ENCODE measurements at regions not wholly inside any gene's neighbourhood (a gene's known extent, or its start where the extent isn't known, plus 50 kb on each side); places are given as distances from the start of the nearest gene placed in this dataset.

DNA sequence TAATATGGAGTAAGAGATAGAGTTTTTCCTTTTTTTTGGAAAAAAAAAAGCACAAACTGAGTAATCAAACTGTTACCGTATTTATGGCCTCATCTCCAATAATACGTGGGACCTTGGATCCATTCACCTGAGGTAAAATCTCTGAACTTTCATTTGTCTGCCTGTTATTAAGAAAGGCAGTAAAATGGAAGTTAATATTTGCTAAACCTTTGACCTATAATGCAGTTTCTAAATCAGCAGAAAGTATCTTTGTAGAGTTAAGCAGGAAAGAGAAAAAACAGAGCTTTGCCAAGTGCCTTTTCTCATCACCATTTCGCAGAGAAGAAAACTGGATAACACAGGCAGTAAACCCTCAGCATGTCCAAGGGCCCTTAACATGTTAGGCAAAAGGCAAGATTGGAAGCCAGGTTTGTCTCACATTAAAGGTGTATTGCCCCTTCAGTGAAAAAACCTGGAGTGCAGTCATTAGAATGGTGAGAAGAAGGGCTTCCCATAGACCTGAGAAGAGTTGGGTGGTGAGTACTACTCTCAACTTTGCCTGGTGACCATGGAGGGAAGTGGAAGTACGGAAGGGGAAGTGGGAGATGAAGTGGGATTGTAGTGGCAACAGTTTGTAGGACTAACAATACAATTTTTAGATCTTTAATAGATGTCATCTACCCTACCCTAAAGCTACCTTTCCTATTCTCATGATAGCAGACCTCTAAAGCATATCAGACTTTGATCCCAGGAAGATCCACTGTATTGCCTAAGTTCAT is 65.4 kb upstream of the GRAMD2B start:
- DNase-seq (ENCODE audit: low read depth in 3 of 3) = no peak

DNA sequence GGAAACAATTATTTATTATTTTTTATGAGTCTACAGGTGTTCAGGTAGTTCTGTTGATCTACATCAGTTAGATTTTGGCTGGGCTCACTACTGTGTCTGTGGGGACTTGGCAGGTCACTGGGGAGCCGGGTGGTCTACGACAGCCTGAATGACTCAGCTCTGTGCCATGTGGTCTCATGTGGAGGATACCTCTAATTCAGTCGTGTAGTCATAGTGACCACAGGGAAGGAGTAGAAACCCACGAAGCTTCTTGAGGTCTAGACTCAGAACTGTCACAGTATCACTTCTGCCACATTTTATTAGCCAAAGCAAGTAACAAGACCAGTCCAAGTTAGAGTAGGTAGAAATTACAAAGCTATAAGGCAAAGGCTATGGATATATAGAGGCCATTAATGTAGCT is 64.7 kb upstream of the GRAMD2B start:
- no peak for DNase-seq (ENCODE audit: low read depth in 3 of 3)

DNA sequence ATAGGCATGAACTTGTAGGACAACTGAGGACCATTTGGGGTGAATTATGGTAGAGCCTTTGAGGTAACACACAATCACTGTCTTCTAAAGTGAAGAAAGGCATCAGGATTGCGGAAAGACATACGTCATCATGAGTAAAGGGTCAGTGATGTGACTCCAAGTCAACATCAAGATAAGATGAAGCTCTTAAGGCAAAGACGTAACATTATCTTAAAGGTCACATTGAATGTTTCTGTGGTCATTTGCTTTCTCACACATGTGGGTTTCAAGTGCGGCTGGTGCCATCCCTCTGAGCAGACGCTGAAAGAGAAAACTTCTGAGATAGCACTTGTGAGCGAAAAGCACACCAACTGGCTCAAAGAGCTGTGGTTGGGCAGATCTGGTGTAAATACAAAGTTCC is 63.3 kb upstream of the GRAMD2B start:
- no peak for DNase-seq (ENCODE audit: low read depth in 3 of 3)

DNA sequence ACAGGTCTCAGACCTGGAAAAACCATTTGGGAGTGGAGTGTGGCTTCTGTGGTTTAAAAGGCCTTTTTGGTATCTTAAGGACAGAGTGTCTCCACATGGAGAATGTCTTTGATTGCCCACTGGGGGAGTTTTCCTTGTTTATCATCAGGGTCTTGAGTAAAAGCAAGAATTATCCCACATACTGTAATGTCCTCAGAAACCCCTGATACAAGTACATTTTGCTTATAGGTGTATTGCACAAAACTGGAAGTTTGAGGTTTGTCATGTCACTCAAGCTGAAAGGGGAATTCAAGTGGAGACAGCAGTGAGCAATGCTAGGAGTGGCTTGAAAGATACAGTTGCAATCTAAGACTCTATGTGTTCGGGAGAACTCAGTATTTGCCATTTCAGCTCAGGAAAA is 62.7 kb upstream of the GRAMD2B start:
- no peak for DNase-seq (ENCODE audit: low read depth in 3 of 3)

DNA sequence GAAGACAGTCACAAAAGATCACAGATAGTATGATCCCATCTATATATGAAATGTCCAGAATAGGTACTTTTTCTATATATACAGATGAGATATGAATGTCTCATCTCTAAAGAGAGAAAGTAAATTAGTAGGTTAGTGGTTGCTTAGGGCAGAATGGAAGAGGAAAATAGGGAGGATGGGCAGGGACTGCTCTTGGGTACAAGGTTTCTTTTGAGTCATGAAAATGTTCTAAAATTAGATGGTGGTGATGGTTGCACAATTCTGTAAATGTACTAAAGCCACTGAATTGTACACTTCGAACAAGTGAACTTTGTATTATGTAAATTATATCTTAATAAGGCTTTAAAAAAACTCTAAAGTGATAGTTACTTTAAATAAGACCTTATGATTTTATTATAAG is 59.6 kb upstream of the GRAMD2B start:
- no peak for DNase-seq (ENCODE audit: low read depth in 3 of 3)

DNA sequence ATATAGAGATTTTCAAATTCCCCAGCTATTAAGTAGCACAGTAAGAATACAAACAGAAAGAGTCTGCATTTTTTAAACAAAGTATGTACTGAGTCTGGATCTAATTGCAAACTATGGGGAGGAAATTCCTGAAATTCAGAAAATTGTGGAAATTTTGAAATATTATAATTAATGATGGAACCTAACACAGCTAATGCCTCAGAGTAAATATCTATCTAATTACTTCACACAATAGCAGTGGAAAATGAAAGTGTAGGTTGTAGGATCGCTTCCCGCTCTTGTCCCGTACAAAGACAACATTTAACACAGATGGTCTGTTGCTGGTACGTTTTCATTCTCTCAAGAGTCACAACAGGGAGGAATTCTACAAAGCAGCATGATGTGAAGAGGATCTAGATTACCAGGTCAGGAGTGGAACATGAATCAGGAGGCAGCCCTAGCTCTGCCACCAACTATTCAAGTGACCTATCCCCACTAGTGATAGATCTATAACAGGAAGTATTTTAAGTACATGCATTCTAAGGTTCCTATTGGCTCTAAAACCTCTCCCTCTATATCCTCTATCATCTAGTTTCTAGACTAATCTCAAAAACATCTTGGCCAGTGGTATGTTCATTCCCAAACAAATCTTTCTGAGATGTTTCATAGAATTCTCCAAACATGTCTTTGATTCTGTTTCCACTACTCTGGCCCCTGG is 58.9 kb upstream of the GRAMD2B start:
- DNase-seq (ENCODE audit: low read depth in 3 of 3) = no peak

DNA sequence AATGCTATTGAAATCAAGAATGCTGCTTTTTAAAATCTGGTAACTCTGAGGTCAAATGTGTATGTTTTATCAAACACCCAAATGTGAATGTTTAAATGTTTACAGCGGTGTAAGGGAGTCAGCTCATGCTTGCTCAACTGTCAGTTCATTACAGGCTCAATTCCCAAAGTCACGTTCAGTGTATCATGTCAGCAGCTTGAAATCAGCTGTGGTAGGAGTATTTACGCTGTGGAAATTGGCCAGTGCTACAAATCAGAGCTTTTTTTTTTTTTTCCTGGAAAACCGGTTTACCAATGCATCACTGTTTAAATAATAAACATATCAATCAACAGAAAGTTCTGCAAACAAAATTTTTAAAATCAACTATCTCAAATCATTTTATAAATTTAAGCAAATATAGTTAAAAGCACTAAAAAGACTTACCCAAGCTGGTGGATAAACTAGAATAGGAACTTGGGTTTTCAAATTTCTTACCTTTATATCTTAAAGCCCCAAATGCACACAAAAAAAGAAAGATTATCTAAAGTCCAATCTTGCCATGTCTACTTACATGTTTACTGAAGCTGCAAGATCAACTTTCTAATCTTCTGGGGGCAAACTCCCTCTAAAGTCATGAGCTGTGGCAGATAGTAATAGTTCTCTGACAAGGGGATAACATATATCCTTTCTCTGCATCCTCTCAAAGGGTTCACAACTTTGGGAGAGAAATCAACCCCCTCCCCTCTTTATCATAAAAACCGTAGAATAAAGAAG is 57.6 kb upstream of the GRAMD2B start:
- no peak for DNase-seq (ENCODE audit: low read depth in 3 of 3)

DNA sequence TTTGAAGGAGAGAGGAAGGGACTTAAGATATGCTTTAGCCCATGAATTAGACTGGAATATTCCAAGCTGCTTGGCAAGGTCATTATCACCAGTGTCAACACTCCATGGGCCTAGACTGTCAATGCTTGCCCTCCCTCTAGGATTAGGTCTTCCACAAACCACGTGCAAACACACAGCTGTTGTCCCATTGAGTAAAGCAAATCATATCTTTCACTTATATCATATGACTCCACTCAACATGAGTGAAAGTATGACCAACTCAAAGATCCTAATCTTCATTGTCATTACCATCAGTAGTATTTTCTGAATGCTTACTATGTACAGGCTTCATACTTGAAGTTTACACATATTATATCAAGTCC is 57.0 kb upstream of the GRAMD2B start:
- no peak for DNase-seq (ENCODE audit: low read depth in 3 of 3)

DNA sequence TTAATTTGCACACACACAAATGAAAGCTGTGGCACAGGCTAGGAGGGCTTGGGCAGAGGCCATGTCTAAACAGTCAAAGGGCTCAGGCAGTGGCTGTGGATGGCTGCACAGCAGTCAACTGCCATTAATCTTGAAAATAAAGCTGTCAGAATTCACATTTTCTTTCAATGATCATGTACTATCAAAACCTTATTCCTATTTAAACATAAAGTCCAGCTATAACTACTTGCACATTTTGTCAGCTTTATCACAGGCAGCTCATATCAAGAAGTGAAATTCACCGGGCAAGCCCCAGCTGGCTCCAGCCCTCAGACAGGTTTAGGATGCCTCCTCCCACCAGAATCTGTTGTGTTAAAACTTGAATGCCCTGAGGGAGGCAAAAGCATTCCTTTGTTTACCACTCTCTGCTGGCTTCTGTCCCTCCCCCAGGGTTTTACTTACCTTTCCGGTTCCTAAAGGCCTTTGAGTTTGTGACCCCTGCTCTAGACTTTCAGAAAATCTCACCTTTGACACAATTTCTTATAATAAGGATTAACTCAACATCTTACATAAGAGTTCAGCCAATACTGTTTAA is 54.9 kb upstream of the GRAMD2B start:
- no peak for DNase-seq (ENCODE audit: low read depth in 3 of 3)

DNA sequence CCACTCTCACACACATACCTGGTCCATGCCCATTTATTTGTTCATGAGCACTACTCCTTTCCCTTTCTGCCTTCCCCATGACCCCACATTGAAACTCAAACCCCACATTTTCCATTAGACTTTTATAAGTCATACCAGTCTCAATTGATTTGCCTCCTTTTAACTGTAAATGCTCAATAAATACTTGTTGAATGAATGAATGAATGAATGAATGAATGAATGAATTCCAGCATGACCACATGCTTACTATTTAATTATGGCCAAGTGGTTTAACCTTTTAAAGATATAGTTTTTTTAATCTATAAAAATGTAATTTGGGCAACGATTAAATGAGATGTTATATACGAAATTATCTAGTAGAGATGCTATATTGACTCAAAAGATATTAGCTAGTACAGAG is 54.1 kb upstream of the GRAMD2B start:
- no peak for DNase-seq (ENCODE audit: low read depth in 3 of 3)

DNA sequence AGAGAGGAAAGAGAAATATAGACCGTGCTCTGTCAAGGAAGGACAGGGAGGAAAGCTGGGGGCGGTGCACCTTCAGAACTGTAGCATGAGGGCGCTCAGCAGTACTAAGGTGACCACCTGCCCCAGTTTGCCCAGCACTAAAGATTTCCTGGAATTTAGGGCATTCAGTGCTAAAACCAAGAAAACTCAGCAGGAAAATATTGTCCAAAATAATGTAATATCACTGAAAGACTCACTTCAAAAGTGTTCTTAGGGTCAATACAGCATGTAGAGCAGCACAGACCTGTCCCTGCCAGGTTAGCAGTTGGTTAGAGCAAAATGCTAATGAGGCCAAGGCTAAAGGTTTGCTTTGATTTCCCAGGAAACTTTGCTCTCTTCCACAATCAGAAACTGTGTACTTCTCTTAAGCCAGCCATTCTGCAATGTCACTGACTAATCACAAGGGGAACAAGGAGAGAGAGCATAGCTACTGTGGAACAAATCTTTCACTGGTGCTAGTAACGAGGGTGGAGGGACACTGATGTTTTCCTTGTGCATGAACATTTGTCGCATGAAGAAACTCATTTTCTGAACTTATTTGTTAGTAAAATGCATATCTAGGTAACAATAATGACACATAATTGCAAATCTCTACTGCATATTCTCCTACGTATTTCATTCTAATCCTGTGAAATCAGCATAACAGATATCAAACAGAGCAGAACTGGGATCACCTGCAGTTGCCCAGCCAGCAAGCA is 53.0 kb upstream of the GRAMD2B start:
- DNase-seq (ENCODE audit: low read depth in 3 of 3) = no peak

DNA sequence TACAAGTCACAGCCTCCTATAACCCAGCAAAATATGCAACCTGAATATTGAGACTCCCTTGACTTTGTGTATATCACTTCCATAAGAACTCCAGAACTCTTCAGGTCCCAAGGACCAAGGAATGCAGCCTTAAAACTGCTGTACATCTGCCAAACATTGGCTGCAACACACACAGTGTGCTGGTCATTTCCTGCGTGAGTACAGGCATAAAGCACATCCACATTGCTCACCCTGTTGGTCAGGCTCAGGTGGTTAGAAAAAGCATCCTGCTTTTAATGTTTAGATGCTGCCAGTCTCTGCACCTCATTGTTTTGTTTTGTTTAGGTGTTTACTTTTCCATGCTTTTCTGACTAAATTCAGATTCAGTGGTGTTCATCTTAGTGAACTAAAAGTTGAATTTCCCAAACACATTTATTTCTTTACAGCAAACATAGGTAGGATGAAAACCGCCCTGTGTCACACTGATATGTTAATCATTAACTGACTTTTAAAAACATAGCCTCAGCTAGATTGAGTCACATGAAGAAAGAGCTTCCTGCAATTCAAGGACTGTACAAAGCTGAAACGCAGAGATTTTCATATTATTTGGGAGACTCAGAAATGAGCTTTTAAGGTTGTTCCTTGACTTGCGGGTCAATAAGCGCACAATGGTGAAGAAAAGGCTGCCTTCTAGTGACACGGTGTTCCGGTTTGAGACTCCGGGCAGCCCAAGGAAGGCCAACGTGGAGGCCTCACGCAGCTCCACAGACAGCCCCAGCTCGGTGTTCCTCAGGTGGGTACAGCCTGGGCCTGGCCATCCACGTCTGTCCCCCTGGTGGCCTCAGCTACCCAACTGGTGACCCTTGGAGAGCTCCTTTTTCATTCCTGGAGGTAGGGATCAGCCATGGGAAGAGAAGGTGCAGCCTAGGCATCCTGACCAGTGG is 52.2 kb upstream of the GRAMD2B start:
- DNase-seq (ENCODE audit: low read depth in 3 of 3) = no peak

DNA sequence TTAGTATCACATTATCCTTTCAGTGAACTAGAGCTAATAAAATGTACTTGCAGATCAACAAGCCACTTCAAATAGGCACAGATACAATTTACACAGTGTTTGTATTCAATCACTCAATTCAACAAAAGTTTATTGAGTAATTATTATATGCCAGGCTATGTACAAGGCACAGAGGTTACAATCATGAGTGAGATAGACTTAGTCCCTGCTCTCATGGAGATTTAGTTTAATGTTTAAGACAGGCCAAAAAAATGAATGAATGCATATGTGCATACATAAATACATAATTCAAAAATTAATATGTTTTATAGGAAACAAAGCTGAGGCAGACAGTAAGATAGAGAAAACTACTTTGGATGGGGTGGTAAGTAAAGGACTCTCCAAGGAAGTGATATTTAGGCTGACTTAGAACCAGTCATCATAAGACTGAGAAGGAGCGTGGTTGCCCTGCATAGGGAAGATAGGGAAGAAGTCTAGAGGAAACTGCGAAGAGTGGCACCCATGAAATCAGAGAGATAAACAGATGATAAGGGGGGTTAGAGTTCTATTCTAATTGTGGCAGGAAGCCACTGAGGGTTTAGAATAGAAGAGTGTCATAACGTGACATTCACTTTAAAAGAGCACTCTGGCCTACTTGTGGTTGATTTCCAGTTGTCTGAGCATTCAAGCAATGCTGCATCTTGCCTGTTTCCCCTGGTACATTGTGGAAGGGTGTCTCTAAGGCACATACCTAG is 49.7 kb upstream of the GRAMD2B start:
- no peak for DNase-seq (ENCODE audit: low read depth in 3 of 3)

Measured in stimulated activated CD4-positive, alpha-beta T cell treated with anti-CD3 and anti-CD28 coated beads, TNF-alpha, amount 100 ng/mL, for 4 hours (primary cell).